ENCODE measurements at regions not wholly inside any gene's neighbourhood (a gene's known extent, or its start where the extent isn't known, plus 50 kb on each side); places are given as distances from the start of the nearest gene placed in this dataset.

GRCh38 chr11:122309262-122309925 lies 193.4 kb upstream of the BLID start:
- no peak for DNase-seq

DNA sequence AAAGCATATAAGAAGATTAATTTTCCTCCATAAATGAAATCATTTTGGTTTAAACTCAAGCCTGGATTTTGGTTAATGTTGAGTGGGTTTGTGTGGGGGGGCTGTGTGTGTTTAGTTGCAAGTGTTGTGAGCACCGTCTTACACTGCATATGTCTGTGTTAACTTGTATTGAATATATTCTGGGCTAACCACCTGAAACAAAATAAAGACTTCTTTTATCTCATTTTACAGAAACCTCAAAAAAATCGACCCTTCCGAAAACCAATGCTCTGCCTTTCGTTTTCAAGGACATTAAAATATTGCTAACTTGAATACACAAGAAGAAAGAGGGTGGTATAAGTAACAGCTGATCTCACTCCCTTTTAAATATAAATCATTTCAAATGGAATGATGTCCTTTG lies 192.2 kb upstream of the BLID start:
- DNase-seq, result no peak

GRCh38 chr11:122307476-122308035 lies 191.5 kb upstream of the BLID start:
- DNase-seq, result no peak

DNA sequence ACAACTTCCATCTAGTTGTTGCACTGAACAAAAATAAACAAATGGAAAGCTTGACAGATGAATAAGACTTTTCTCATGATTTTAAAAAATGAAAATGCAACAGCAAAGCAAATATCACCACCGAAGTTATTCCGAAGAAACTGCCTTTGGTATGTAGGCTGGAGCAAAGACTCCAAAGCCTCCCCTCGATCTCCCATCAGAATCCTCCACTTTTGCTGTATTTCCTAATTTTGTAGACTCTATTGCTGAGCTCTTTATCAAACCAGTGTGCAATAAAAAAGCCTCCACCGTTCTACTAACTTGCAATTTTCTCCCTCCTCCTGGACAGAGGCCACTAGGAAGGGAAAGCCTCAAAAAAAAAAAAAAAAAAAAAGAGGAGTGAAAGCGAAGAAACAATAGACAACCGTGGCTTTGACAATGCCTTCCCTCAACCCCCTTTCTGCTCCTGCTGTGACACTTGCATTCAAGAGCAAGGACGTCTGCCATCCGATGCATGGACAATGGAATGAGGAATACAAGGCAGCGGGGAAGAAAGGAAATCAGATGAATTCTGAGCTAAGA lies 190.9 kb upstream of the BLID start:
- no peak for DNase-seq

- DNase-seq, result no peak
These were observed 189.7 kb upstream of the BLID start for GRCh38 chr11:122305426-122306320.

- DNase-seq, result no peak
These were observed 189.0 kb upstream of the BLID start for GRCh38 chr11:122304973-122305372.

DNA sequence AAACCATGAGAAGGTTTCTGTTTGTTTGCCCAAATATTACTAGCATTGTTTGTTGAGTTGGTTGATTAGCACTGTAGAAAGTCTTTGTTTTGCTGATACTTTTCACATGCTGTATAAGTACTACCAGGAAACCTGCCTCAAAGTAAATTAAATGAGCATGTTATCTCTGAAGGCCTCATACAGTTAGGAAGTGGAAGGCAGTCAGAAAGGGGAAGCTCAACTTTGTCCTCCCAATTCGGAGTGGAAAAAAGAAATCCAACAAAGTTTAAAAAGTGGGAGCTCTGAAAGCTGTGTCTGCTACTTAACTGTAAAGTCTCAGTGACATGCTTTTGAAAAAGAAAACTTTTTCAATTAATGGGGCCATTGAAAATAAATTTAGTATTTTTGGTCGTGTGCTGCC lies 188.3 kb upstream of the BLID start:
- DNase-seq, result no peak

DNA sequence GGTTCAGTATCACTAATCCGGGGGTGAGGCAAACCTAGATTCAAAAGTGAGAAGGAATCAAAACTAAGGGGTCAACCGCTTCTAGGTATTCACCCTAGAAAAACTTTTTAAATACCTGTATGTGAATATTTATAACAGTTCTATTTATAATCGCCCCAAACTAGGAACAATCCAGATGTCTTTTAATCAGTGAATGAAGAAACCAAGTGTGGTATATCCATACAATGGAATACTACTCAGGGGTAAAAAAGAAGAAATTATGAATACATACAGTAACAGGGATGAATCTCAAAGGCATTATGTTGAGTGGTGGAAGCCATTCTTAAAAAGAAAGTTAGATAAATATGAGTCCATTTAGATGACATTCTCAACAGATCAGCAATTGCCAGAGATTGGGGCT lies 178.0 kb upstream of the BLID start:
- DNase-seq, result no peak

- DNase-seq, result no peak
These were observed 177.4 kb upstream of the BLID start for GRCh38 chr11:122293296-122294023.

GRCh38 chr11:122287401-122287800 lies 171.4 kb upstream of the BLID start:
- DNase-seq, result no peak

DNA sequence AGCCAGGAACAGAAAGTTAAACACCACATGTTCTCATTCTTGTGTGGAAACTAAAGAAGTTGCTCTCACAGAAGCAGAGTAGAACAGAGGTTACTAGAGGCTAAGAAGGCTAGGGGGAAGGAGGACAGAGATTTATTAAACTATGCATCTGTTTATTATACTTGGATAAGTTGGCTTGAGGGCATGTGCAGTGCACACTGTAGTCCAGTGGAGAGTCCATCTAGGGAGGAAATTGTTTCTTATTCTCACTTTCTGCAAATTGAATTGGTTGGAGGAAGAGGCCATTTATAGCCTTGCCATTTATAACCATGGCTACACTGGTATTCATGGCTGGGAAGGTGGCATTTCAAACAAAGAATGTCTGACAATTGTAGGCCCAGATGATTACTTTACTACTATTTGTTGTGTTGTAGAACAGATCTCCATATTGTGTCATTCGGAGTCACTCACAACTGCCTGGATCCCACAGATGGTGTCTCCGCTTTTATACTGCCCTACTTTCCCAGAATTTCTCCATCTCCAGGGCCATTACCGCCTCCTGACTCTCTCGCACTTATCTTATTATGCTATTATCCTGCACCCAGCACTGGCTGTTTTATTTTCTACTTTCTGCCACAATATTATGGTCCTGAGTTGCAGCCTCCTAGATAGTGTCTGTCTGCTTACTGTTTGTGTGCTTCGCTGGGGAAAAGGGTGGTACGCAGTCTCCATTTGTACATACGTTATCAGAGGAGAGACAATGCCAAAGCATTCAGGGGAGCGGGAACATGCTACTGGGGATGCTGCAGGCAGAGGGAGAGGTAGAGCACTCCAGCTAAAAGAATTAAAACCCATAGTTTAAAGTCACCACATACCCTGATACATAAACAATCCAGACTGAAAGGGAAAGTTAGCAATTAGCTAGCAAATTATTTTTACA lies 169.3 kb upstream of the BLID start:
- DNase-seq, result no peak

- DNase-seq, result no peak
These were observed 164.9 kb upstream of the BLID start for GRCh38 chr11:122280870-122281269.

DNA sequence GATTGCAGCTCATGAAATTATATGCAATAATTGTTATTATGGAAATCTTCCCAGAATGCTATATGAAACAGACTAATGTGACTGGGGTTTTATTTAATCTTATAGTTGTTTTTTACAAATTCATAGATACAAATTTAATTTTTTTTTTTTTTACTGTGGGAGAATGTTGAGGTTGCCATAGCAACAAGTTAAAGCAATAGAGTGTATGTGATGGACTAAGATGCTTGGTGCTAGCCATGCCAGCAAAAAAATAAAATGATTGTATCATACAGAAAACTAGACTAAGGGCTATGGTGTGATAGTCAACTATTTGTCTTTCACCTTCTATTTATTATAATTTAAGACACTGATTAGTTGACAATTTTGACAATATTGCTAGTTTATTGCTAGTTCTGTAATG lies 163.2 kb upstream of the BLID start:
- no peak for DNase-seq

DNA sequence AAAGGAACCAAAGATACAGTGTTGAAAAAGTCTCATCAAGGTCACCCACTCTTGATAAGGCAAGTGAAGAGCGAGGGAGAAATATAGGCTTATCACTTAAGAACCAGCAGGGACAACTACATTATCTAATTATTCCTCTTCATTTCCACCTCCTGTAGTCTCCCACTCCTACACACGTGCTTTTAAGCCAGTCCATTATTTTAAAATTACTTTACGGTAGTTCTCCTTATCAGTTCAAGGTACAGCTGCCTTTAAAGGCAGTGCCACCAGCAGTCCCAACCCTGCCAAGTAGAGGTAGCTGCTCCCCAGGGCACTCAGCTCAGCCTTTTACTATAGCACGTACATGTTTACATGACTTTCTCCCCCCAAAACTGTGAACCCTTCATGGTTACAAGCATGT lies 161.5 kb upstream of the BLID start:
- DNase-seq, result no peak

- DNase-seq, result no peak
These were observed 160.2 kb upstream of the BLID start for GRCh38 chr11:122276221-122276620.

GRCh38 chr11:122275508-122275907 lies 159.5 kb upstream of the BLID start:
- DNase-seq, result no peak

DNA sequence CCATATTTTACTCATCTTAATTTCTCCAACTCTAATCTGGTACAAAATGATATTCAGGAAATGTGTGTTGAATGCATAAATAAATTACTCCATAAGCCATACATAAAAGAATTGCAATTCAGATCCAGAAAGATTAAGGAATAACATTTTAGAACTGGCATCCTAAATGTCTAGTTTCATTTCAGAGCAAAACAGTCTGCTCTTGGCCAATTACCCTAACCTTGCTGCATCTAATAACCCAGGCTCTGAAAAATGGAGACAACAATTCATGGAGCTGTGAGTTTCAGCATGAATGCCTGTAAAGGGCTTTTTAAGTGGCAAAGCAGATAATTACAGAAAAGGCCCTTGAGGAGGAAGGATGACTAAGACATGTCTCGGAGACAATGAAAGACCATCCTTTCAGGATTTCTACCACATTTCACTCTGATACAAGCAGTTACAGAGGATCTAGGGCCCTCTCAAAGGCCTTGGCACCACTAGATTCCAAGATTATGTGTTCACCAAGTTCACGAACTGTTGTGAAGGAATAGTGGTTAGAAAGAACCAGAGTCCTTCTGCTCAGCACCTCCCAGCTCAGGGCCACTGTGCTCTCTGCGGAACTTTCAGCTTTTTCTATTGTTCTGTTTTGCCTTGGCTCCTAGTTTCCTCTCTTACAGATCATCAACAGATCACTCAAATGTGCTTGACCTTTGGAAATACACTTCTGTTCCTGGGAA lies 157.6 kb upstream of the BLID start:
- DNase-seq, result no peak

DNA sequence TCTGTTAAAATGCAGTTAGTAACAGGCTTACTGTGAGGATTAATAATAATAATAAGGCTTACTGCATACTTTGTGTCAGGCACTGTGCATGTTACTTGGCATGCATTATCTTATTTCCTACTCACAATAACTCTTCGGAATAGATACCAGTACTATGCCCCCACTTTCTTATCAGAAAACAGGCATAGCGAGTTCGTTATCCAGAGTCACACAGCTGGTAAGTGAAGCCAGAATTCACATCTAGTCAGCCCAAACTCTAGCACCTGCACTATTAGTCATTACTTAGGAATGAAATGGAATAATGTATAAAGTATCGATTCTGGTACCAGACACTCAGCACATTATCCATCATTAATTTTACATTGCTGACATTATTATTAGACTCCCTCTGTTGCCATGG lies 155.7 kb upstream of the BLID start:
- DNase-seq, result no peak

DNA sequence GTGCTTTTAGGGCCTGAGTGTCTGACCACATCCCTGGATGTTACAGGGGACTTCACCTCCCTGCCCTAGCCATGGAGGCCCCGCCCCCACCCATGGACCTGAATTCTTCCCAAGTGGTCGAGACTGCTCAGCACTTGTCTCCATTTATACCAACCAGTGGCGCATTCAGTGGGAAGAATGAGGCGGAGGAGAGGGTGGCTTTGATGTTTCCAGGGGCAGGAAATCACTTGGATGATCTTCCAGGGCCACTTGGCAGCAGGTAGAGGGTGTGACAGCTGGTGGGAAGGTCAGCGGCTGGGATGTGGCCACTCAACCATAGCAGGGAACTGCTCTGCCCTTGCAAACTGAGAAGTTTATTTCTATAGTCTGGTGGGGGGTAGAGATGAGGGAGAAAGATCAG lies 155.1 kb upstream of the BLID start:
- no peak for DNase-seq

DNA sequence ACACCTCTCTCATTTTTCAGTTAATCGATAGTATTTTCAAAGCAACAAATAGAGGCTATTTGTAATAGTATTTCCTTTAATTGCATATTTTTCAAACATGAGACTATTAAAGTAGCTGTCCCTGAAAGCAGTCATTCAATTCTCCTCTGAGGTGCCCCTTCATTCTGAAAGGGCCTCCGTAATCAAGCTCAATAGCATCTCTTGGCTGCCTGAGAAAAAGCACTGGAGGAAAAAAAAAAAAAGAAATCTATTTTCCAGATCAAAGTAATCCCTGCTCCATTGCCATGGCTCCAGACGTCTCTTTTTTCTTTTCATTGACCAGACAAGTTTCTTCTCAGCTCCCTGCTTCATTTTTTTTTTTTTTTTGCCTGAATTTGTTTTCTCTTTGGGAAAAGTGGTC lies 154.5 kb upstream of the BLID start:
- DNase-seq, result no peak

GRCh38 chr11:122269824-122270223 lies 153.8 kb upstream of the BLID start:
- no peak for DNase-seq

Measured in CD4-positive, alpha-beta T cell treated with Interleukin-1 beta for 1 hour (primary cell).